ENCODE measurements at regions not wholly inside any gene's neighbourhood (a gene's known extent, or its start where the extent isn't known, plus 50 kb on each side); places are given as distances from the start of the nearest gene placed in this dataset.
"Not testable (repeated sequence)": the region's sequence is repeated elsewhere in the genome, so short reads cannot be mapped to it uniquely, and the experiment has no call there.

DNA sequence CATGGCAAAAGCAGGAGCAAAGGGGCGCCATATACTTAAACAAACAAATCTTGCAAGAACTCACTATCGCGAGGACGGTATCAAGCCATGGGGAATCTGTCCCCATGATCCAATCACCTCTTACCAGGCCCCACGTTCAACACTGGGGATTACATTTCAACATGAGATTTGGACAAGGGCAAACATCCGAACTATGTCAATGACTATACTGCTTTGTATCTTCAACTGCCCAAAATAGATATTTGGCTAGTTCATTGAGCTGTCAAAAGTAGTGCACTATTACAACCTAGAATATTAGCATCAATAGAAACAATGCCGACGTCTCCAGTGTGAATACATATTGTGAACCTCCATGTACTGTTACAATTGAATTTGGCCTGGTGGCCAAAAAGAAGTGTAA lies 760.4 kb downstream of the MCTP2 start:
- DNase-seq: no peak

DNA sequence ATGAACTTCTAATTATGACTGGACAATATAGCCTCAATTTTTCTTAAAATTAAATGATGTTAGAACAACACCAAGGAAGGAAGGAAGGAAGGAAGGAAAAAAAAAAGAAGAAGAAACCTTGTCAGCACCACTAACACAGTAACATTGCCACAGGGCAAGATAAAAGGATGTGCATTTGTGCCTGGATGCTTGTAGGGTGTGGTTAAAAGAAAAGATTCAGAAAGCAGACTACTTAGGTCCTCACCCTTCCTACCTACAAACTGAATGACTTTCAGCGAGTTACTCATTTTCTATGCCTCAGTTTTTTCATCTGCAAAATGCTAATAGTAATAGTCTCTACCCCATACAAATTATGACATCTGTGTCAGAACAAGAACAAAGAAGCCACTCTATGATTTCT lies 778.3 kb downstream of the MCTP2 start:
- no peak for DNase-seq

DNA sequence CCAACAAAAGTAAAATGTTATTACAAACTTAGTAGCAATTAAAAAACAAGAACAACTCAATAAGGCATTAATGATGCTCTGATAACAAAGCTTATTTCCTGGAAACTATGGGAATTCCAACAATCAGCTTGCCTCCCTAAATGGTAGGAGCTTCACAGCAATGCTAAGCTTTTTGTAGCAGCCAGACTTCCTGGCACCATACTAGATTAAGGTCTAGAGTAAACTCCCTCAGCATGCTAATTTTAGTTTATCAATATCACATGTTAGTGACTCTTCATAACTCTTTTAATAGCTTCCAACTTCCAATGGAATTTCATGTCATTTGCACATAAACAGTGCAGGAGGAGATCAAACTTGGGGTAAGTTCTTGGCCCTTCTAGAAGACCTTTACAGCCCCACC lies 782.0 kb downstream of the MCTP2 start:
- no peak for DNase-seq

DNA sequence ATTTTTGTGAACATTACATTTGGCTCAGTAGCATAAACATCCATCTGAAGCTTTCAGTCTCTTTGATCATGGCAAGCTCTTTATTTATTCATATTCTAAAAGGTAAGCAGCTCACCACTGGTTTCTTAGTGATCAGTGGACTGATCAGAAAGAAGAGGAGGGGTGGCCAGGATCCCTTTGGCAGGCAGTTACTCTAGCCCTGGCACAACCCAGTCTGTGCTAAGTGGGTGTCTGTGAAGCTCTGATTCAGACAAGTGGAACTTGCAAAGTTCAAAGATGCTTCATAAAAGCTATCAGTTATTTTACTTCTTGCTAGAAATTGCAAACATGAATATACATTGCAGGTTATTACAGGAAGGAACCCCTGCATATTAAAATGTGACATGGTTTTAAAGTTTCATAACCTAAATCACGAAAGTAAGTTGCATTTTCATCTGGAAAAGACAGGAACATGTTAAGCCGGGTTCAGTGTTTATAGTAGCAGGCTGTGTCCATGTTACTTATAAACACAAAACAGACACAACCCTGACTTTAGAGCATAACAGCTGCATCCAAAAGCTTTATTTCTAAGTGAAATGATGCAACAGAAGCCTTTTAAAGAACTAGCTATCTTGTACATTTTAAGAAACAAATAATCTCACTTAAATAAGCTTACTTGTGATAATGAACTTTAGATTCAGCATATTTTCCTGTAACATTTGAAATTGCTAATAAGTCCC lies 785.3 kb downstream of the MCTP2 start:
- DNase-seq: no peak

DNA sequence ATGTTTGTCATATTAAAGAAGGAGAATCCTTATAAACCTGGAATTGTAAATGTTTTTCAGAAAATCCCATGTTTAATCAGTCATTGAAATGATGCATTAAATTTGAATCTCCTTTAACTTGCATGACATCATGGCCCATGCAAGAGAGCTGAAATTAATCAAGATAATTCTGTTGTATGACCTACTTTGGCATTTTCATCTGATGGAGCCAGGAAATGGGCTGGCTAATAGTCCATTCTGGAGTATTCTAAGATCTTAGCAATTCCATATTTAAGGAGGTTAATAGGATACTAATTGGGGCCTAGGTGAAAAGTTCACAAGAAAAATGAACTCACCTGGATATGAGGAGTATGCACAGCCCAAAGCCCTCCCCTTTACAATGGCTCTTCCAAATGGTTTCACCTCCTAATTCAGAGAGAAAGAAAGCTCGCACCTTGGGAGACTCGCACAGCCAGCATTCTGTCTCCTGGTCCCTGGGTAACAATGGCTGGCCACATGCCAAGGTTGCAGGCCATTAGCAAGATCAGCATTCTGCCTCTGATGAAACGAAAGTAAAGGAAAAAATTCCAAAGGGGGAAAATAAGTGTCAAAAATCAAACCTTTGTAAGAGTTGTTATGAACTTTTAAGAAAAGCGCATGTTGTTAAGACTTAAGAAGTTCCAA lies 786.4 kb downstream of the MCTP2 start:
- DNase-seq: no peak

DNA sequence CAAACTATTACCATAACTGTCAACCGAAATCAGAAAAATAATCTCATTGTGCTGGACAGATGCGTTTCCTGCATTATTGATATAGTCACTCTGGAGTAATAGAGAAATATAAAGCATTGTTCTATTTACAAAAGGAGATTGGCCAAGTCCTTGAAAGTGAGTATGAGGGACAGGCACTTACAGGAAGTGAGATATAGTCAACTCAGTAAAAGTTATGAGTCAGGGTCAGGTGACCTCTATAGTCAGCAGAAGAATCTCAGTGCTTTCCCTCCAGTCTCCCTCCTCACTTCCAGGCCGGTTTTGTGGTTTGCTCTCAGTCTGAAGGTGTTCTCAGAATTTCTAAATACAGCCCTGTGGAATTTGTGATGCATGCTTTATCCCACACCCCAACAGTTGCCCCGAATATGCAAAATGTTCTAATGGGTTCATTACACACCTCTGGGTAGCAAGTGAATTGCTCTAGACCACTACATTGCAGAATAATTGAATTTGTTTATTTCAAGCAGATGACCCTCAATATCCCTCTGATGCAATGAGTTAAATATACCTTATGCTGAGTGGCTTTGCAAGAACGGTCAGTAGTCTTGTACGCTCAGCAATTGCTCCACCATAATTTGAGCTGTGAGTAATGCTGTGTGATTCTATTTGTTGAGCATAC lies 787.7 kb downstream of the MCTP2 start:
- DNase-seq: no peak

DNA sequence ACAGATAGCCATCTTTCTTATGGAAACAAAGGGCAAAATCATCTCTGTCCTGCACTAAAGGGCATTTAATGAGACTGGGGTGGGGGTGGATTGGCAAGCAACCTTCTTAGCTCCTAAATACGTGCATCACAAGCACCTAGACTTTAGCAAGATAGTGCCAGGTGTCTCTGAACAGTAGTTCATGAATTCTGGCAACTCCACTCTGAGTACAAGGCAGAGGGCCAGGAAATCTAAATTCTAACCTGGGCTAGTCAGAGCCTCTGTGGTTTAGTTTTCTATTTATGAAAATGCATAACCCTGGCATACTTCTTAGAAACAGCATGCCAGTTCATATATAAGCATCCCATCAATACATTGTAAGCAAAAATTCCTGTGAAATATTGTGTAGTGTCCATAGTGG lies 788.5 kb downstream of the MCTP2 start:
- no peak for DNase-seq

DNA sequence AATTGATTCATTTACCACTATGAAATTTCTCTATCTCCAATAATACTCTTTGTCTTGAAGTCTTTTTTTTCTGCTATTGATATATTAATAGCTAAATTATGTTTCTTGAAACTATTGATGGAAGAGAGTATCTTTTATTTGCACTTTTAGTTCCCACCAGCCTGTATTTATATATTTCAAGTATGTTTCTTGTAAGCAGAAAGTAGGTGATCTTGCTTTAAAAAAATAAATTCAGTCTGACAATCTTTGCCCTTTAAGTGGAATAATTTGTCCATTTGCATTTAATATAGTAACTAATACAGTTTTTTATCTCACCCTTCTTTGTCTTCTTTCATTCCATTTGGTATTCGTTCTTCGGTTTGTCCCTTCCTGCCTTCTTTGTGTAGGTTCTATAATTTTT lies 790.5 kb downstream of the MCTP2 start:
- DNase-seq: no peak

DNA sequence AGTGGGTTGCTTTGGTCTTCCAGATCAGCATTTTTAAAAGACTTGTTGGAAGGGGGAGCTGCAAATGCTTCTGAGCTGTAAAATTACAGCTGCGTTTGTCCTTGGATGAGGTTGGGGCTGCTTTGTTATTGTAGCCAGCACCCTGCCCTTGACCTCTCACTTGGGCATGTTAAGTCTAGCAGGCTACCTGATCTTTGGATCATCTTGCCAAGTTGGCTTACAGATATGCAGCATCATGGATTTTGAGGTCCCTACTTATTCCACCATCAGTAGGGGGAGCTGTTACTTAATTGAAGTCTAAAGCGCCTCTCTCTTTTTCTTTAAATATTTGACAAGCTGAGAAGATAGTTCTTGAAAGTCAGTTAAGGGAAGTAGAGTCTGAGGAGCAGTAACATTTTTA lies 793.0 kb downstream of the MCTP2 start:
- no peak for DNase-seq

DNA sequence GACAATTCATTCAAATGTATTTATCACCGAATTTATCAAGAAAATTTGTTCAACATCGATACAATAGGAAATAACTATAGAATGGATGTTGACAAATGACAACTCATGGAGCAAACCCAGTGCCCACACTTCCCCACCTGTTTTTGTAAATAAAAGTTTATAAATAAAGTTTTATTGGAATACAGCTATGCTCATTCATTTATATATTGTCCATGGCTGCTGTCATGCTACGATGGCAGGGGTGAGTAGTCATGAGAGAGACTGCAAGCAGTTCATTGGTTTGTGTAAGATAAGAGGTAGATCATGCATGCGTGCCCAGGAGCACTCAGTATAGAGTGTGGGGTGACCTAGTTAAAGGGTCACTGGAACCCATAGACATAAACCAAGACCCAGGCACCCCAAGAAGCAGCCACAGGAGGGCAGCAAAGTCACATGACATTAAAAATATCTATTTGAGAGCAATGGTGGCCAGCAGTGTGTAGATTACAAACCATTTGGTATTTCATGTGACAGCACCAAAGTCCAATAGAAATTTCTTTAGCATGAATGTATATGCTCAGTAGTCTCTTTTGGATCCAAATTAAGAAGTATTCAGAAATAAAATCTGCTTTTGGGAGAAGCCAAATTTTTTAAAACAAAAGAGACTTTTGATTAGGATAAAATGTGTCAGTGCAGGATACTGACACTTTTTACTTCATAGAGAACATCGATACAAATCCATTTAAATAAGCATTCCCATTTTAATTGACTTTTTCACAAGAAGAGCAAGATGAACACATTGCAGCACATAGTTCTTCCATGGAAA lies 794.8 kb downstream of the MCTP2 start:
- DNase-seq: no peak

DNA sequence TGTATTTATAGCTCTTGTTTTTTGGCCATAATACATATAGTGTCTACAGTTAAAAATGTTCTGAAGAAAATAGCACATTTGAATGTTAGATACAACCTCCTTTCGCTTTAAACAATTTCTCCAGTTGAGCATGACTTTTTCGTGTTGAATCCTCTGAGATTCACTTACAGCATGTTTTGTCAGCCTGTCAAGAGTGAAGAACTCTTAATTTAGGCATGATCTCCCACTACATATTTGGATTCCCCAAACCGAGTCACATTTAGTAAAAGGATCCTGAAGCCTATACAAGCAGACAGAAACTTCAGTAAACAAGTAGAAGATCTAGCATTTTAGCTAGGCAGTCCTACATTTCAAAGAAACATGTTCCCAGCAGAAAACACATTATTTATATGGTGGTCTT lies 796.6 kb downstream of the MCTP2 start:
- DNase-seq: no peak

DNA sequence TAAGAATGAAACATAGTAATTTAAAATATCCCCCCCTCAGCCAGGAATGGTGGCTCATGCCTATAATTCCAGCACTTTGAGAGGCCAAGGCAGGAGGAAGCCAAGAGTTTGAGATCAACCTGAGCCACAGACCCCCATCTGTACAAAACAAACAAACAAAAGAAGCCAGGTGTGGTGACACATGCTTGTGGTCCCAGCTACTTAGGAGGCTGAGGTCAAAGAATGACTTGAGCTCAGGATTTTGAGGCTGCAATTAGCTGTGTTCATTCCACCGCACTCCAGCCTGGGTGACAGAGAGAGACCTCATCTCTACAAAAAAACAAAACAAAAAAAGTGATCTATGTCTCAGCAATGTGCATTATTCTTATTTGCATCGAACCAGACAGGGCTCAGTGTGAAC lies 800.8 kb downstream of the MCTP2 start:
- no peak for DNase-seq

DNA sequence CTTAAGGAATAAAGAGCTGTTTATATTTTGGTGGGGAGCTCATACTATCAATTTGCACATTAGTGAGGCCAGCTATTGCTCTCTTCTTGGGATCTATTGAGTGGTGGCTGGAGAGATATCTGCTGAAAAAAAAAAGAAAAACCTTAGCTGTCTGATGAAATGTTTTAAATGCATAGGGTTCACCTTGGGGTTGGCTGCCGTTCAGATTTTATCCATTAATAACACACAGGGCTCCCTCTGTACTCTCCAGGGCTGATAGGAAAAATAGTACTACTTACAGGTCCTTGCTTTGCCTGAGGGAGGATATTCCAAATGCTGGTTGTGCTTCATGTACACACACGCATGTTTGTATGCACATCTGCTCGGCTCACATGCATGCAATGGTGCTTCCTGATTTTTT lies 803.7 kb downstream of the MCTP2 start:
- DNase-seq: no peak

DNA sequence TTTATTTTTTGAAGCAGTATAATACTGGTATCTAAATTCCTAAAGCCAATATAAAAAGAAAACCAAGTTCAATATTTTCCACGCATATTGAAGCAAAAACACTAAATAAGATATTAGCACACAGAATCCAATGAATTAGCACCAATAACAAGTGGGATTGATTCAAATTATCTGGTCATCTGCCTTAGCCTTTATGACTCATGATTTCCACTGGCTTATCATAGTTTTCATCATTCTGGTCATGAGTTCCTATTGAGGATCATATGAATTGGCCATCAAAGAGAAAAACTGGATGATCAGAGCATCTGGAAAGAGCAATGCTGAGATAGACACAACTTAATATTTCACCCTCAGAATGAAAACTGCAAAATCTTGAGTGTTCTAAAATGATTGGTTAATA lies 809.9 kb downstream of the MCTP2 start:
- no peak for DNase-seq

DNA sequence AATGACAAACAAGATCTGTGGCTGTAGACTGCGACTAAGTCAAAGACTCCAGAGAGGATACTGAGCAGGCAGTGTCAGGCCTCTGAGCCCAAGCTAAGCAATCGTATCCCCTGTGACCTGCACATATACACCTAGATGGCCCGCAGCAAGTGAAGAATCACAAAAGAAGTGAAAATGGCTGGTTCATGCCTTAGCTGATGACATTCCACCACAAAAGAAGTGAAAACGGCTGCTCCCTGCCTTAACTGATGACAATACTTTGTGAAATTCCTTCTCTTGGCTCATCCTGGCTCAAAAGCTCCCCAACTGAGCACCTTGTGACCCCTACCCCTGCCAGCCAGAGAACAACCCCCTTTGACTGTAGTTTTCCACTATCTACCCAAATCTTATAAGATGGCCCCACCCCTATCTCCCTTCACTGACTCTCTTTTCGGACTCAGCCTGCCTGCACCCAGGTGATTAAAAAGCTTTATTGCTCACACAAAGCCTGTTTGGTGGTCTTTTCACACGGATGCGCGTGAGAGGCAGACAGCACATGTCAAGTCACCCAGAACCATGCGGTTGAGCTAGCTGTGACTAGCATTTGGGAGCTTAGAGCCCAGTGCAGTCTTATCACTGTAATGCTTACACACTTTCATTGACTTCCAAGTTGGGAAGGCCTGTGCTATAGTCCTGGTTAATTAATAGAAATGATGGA lies 812.0 kb downstream of the MCTP2 start:
- DNase-seq: not testable (repeated sequence)

DNA sequence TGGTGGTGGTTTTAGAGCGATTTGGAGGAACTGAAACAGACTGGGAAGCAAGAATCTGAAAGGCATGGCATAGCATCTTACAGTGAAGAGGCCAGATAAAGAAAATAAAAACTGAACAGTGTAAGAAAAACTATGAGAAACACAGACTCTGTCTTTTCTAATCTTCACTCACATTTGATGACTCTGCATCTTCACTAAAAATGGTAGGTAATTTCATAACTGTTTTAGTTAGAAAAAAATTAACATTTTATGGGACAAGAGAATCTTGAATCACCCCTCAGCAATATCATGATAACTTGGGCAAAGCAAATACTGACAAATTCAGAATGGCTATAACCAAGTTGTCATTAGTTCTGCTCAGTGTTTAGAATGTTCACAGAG lies 812.6 kb downstream of the MCTP2 start:
- no peak for DNase-seq

DNA sequence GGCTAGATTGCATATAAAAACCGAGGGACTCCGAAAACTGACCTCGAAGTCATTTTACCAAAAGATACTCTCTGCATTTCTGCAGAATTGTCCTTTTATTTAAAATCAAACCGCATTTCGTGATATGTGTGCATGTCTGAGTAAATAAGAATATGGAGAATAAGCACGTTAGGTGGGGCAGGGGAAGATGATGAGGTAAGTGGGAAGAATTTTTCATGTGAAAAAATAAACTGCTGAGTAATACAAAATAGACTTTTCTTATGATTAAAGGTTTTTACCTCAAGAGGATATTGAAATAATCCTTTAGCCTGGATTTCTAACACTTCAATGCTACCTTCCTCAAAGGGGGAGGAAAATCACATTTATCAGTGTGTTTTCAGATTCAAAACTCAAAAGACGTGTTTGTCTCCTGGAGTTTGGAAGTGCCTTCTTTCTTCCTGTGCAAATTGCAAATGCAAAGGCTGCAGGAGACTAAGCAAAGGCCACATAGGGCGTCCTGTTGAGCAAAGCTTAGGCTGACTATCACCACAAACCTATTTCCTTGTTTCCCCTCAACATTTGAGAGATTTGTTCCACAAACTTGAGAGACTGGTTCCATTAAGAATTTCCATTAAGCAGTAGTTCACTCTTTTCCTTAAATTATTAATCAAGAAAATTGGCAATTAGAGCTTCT lies 813.5 kb downstream of the MCTP2 start:
- no peak for DNase-seq

DNA sequence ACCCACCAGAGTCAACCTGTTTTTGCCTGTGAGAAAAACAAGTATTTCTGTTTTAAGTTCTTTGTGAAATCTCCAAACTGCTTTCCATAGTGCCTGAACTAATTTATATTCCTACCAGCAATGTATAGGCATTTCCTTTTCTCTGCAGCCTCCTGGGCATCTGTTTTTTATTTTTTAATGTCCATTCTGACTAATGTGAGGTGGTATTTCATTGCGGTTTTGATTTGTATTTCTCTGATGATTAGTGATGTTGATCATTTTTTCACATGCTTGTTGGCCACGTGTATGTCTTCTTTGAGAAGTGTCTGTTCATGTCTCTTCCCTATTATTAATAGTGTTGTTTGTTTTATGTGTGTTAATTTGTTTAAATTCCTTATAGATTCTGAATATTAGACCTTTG lies 820.5 kb downstream of the MCTP2 start:
- no peak for DNase-seq

DNA sequence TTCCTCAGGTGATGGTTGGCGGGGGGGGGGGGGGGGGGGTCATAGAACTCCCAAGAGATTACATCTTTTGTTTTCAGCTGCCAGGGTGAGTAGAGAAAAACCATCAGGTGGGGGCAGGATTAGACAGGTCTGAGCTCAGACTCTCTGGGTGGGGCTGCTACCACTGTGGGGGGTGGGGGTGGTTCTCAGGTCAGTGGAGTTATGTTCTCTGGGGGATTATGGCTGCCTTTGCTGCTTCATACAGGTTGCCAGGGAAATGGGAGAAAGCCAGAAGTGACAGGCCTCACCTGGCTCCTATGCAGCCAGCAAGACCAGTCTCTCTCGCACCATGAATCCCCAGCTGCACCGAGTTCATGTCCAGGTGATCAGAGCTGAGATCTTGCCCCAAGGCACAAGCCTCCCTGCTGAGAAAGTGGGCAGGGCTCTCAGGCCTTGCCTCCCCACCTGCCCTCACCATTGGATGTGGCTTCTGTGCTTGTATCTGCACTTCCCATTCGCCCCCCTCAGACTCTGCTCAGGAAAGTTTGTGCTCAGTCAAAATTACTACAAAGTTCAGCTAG lies 828.1 kb downstream of the MCTP2 start:
- DNase-seq: no peak

DNA sequence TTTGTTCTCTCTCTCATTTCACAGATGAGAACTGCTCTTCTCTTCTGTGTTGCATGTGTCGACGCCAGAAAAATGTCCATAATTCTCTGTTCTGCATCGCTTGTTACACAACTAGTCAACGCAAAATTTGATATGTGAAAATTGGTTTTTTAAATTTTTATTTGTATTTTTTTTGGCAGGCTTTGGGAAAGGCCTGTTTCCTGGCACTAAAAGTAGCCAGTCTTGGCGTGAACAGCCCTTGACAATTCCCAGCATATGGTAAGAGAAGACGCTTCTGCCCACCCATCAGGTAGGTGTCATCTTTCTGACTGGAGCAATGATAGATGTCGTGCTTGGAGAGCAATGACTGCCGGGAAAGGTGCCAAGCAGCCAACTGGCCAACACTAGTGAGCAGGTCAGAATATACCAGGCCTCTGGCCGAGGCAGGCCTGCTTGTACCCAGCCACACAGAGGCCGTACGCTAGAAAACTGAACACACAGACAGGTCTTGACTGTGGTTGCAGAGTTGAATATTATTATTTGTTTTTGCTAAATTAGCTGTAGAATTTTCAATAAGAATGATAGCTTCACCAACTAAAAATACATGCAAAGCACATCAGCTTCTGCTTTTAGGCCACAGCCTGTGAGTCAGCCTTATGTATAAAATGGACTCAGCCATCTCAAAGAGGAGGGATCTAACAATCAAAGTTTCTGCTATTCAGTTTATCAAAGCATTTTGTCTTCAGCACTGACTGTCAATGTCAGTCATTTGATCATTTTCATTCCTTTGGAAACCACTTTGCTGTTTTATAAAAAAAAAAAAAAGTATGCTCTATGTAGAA lies 837.5 kb downstream of the MCTP2 start:
- no peak for DNase-seq

Measured in muscle of arm (tissue), 1 donor.